Naive thymus-derived CD8-positive, alpha-beta T cell (primary cell): ENCODE measurements at regions not wholly inside any gene's neighbourhood (a gene's known extent, or its start where the extent isn't known, plus 50 kb on each side); places are given as distances from the start of the nearest gene placed in this dataset.
"Not testable (repeated sequence)": the region's sequence is repeated elsewhere in the genome, so short reads cannot be mapped to it uniquely, and the experiment has no call there.

Experiments
- ATAC-seq, 2 donors: fragments of 150-1000 bp; cut with Tn5 transposase in 1 of 2; sonication (Bioruptor Pico), chemical (Tn5 transposase) in 1 of 2; 1 replicate in 1 of 2; 2 replicates in 1 of 2; pipeline ENCODE4 v1.10.0; 2021; ENCODE audit warnings: mild to moderate bottlenecking in 2 of 2, moderate library complexity in 2 of 2
- POLR2A ChIA-PET: fragments of 350-600 bp; sonication (Branson Sonifier 250); formaldehyde crosslinking; loops from one replicate; lab custom pipeline; 2021; ENCODE audit warnings: antibody characterized with exemption; lab: Charles Lee
- DNase-seq, 10 donors: peaks; one replicate each; pipeline versions ENCODE4 v3.0.0 to v3.0.0-alpha.2; 2020 to 2022
- H3K27ac Mint-ChIP-seq, 10 donors: one replicate each; pipeline ENCODE4 v1.8.0; 2020 to 2022; ENCODE audit warnings: mild to moderate bottlenecking in 10 of 10, mixed read lengths in 10 of 10, moderate library complexity in 4 of 10, inconsistent platforms in 1 of 10
- H3K27me3 Mint-ChIP-seq, 5 donors: one replicate each; pipeline ENCODE4 v1.8.0; 2021 to 2022; ENCODE audit warnings: mixed read lengths in 5 of 5
- H3K36me3 Mint-ChIP-seq, 3 donors: one replicate each; pipeline ENCODE4 v1.8.0; 2020 to 2022; ENCODE audit warnings: mixed read lengths in 3 of 3, mild to moderate bottlenecking in 2 of 3, inconsistent platforms in 1 of 3
- H3K4me1 Mint-ChIP-seq, 4 donors: one replicate each; pipeline ENCODE4 v1.8.0; 2021 to 2022; ENCODE audit warnings: mixed read lengths in 4 of 4
- H3K4me3 Mint-ChIP-seq, 10 donors: one replicate each; pipeline ENCODE4 v1.8.0; 2020 to 2022; ENCODE audit warnings: mild to moderate bottlenecking in 10 of 10, mixed read lengths in 10 of 10, moderate library complexity in 6 of 10, inconsistent platforms in 1 of 10
- H3K9me3 Mint-ChIP-seq, 9 donors: one replicate each; pipeline ENCODE4 v1.8.0; 2020 to 2022; ENCODE audit warnings: mixed read lengths in 9 of 9, mild to moderate bottlenecking in 3 of 9, inconsistent platforms in 1 of 9, moderate library complexity in 1 of 9

GRCh38 chr6:68114463-68115047 is 520.5 kb upstream of the ADGRB3 start:
- ATAC-seq (no peak), DNase-seq (no peak)
- Mint-ChIP-seq H3K27ac (no peak overlapping the region), H3K9me3 (peaks cover 0 to 3% (median 0%) of the 10 kb centered on the region in 9 donors), H3K4me1 (no peaks in the 10 kb centered on the region), H3K27me3 (no peaks in the 10 kb centered on the region), H3K4me3 (no peak overlapping the region), H3K36me3 (no peaks in the 10 kb centered on the region)
- POLR2A ChIA-PET: no interaction called here

GRCh38 chr6:68108233-68108835 is 526.7 kb upstream of the ADGRB3 start:
- peaks cover 0 to 12% (median 0%) of the 10 kb centered on the region in 9 donors for H3K9me3 Mint-ChIP-seq
- POLR2A ChIA-PET: no interaction called here
- H3K27ac Mint-ChIP-seq: no peak overlapping the region
- H3K27me3 Mint-ChIP-seq: no peaks in the 10 kb centered on the region
- no peak overlapping the region for H3K4me3 Mint-ChIP-seq
- DNase-seq (no peak), ATAC-seq (no peak)
- H3K36me3 Mint-ChIP-seq: no peaks in the 10 kb centered on the region
- no peaks in the 10 kb centered on the region for H3K4me1 Mint-ChIP-seq

GRCh38 chr6:68094070-68094469 is 541.0 kb upstream of the ADGRB3 start:
- H3K4me3 Mint-ChIP-seq: no peak overlapping the region
- DNase-seq: no peak
- POLR2A ChIA-PET: no interaction called here
- no peaks in the 10 kb centered on the region for H3K36me3 Mint-ChIP-seq
- no peak overlapping the region for H3K27ac Mint-ChIP-seq
- no peak for ATAC-seq
- no peaks in the 10 kb centered on the region for H3K27me3 Mint-ChIP-seq
- peaks cover 0 to 7% (median 3%) of the 10 kb centered on the region in 9 donors for H3K9me3 Mint-ChIP-seq
- peaks cover 0 to 1% (median 0%) of the 10 kb centered on the region in 4 donors for H3K4me1 Mint-ChIP-seq

GRCh38 chr6:68087399-68088133 is 547.5 kb upstream of the ADGRB3 start:
- DNase-seq: peak in 3 of 10 donors; percentile 7 to 20 (median 10)
- peak overlapping the region in 1 of 10 donors; percentile 1 for H3K4me3 Mint-ChIP-seq
- H3K36me3 Mint-ChIP-seq: no peaks in the 10 kb centered on the region
- peak overlapping the region in 2 of 10 donors; percentile 41 to 46 for H3K27ac Mint-ChIP-seq
- peaks cover 0 to 16% (median 4%) of the 10 kb centered on the region in 9 donors for H3K9me3 Mint-ChIP-seq
- ATAC-seq: peak in 1 of 2 donors; percentile 44
- H3K4me1 Mint-ChIP-seq: peaks cover 0 to 8% (median 0%) of the 10 kb centered on the region in 4 donors
- no peaks in the 10 kb centered on the region for H3K27me3 Mint-ChIP-seq
- POLR2A ChIA-PET: no interaction called here

- H3K27ac Mint-ChIP-seq: no peak overlapping the region
- peaks cover 0 to 16% (median 4%) of the 10 kb centered on the region in 9 donors for H3K9me3 Mint-ChIP-seq
- H3K36me3 Mint-ChIP-seq: no peaks in the 10 kb centered on the region
- H3K4me3 Mint-ChIP-seq: no peak overlapping the region
- DNase-seq: no peak
- no peak for ATAC-seq
- no peaks in the 10 kb centered on the region for H3K27me3 Mint-ChIP-seq
- POLR2A ChIA-PET: no interaction called here
- H3K4me1 Mint-ChIP-seq: peaks cover 0 to 8% (median 0%) of the 10 kb centered on the region in 4 donors
Observed at GRCh38 chr6:68086199-68086598, 548.9 kb upstream of the ADGRB3 start.

- peaks cover 0 to 16% (median 4%) of the 10 kb centered on the region in 9 donors for H3K9me3 Mint-ChIP-seq
- H3K27me3 Mint-ChIP-seq, H3K4me3 Mint-ChIP-seq, DNase-seq, H3K27ac Mint-ChIP-seq, POLR2A ChIA-PET, ATAC-seq, H3K36me3 Mint-ChIP-seq, H3K4me1 Mint-ChIP-seq: not testable (repeated sequence)
Observed at GRCh38 chr6:68085599-68085998, 549.5 kb upstream of the ADGRB3 start.

- no peak overlapping the region for H3K4me3 Mint-ChIP-seq
- H3K36me3 Mint-ChIP-seq: no peaks in the 10 kb centered on the region
- no peaks in the 10 kb centered on the region for H3K27me3 Mint-ChIP-seq
- peaks cover 4 to 18% (median 8%) of the 10 kb centered on the region in 9 donors for H3K9me3 Mint-ChIP-seq
- no peak for DNase-seq
- ATAC-seq: no peak
- POLR2A ChIA-PET: no interaction called here
- H3K27ac Mint-ChIP-seq: no peak overlapping the region
- peaks cover 0 to 3% (median 0%) of the 10 kb centered on the region in 4 donors for H3K4me1 Mint-ChIP-seq
Observed at GRCh38 chr6:68082086-68082485, 553.0 kb upstream of the ADGRB3 start.

GRCh38 chr6:68080074-68080473 is 555.0 kb upstream of the ADGRB3 start:
- Mint-ChIP-seq H3K9me3 (peaks cover under 1 to 19% (median 6%) of the 10 kb centered on the region in 9 donors), H3K4me1 (no peaks in the 10 kb centered on the region), H3K27ac (no peak overlapping the region), H3K36me3 (no peaks in the 10 kb centered on the region), H3K27me3 (no peaks in the 10 kb centered on the region), H3K4me3 (no peak overlapping the region)
- DNase-seq (no peak), ATAC-seq (no peak)
- POLR2A ChIA-PET: no interaction called here

- no peaks in the 10 kb centered on the region for H3K4me1 Mint-ChIP-seq
- DNase-seq (no peak), ATAC-seq (no peak)
- POLR2A ChIA-PET: no interaction called here
- H3K27ac Mint-ChIP-seq: no peak overlapping the region
- no peak overlapping the region for H3K4me3 Mint-ChIP-seq
- no peaks in the 10 kb centered on the region for H3K36me3 Mint-ChIP-seq
- peaks cover 0 to 19% (median 5%) of the 10 kb centered on the region in 9 donors for H3K9me3 Mint-ChIP-seq
- no peaks in the 10 kb centered on the region for H3K27me3 Mint-ChIP-seq
Observed at GRCh38 chr6:68077661-68078060, 557.4 kb upstream of the ADGRB3 start.

GRCh38 chr6:68071740-68072139 is 563.3 kb upstream of the ADGRB3 start:
- no peaks in the 10 kb centered on the region for H3K27me3 Mint-ChIP-seq
- H3K27ac Mint-ChIP-seq: no peak overlapping the region
- DNase-seq (no peak), ATAC-seq (no peak)
- POLR2A ChIA-PET: no interaction called here
- H3K4me1 Mint-ChIP-seq: no peaks in the 10 kb centered on the region
- no peak overlapping the region for H3K4me3 Mint-ChIP-seq
- H3K9me3 Mint-ChIP-seq: peaks cover 0 to 11% (median 2%) of the 10 kb centered on the region in 9 donors
- no peaks in the 10 kb centered on the region for H3K36me3 Mint-ChIP-seq

GRCh38 chr6:68069921-68070710 is 565.0 kb upstream of the ADGRB3 start:
- H3K4me3 Mint-ChIP-seq: no peak overlapping the region
- H3K9me3 Mint-ChIP-seq: peaks cover 0 to 11% (median 0%) of the 10 kb centered on the region in 9 donors
- no peaks in the 10 kb centered on the region for H3K27me3 Mint-ChIP-seq
- no peak for DNase-seq
- ATAC-seq: no peak
- H3K4me1 Mint-ChIP-seq: no peaks in the 10 kb centered on the region
- H3K36me3 Mint-ChIP-seq: no peaks in the 10 kb centered on the region
- POLR2A ChIA-PET: no interaction called here
- H3K27ac Mint-ChIP-seq: no peak overlapping the region

GRCh38 chr6:68059899-68060298 is 575.2 kb upstream of the ADGRB3 start:
- DNase-seq (no peak), ATAC-seq (no peak)
- Mint-ChIP-seq H3K36me3 (no peaks in the 10 kb centered on the region), H3K4me3 (no peak overlapping the region), H3K9me3 (peaks cover 0 to 17% (median 3%) of the 10 kb centered on the region in 9 donors), H3K27me3 (no peaks in the 10 kb centered on the region), H3K4me1 (no peaks in the 10 kb centered on the region), H3K27ac (no peak overlapping the region)
- POLR2A ChIA-PET: no interaction called here

- no peak for DNase-seq
- Mint-ChIP-seq H3K4me3 (no peak overlapping the region), H3K4me1 (no peaks in the 10 kb centered on the region), H3K9me3 (peaks cover 0 to 17% (median 3%) of the 10 kb centered on the region in 9 donors), H3K27ac (no peak overlapping the region), H3K27me3 (no peaks in the 10 kb centered on the region), H3K36me3 (no peaks in the 10 kb centered on the region)
- POLR2A ChIA-PET: no interaction called here
- no peak for ATAC-seq
Observed at GRCh38 chr6:68059261-68059660, 575.8 kb upstream of the ADGRB3 start.
